GM12891 (cell line): ENCODE measurements at regions not wholly inside any gene's neighbourhood (a gene's known extent, or its start where the extent isn't known, plus 50 kb on each side); places are given as distances from the start of the nearest gene placed in this dataset.
"Not testable (repeated sequence)": the region's sequence is repeated elsewhere in the genome, so short reads cannot be mapped to it uniquely, and the experiment has no call there.

Experiments
- POLR2A ChIP-seq: IDR thresholded peaks from 2 replicates; pipeline ENCODE4 v1.6.1; 2011; ENCODE audit warnings: low read depth, low read length, control low read depth
- POLR2AphosphoS5 ChIP-seq: IDR thresholded peaks from 2 replicates; pipeline ENCODE4 v1.6.1; 2011; ENCODE audit warnings: low read depth, low read length, control low read depth
- SPI1 ChIP-seq: IDR thresholded peaks from 2 replicates; pipeline ENCODE4 v1.6.1; 2011; ENCODE audit warnings: low read depth, low read length, control low read depth
- TAF1 ChIP-seq: IDR thresholded peaks from 2 replicates; pipeline ENCODE4 v1.6.1; 2011; ENCODE audit warnings: low read depth, low read length, control low read depth

- TF ChIP-seq POLR2AphosphoS5, POLR2A, SPI1, TAF1: not testable (repeated sequence)
These were observed 540.3 kb downstream of the RFPL4B start for GRCh38 chr6:112887424-112887823.
